GM19043 (cell line): ENCODE measurements at regions not wholly inside any gene's neighbourhood (a gene's known extent, or its start where the extent isn't known, plus 50 kb on each side); places are given as distances from the start of the nearest gene placed in this dataset.
A peak's percentile ranks its signal among the peaks of the same experiment; 100 is the strongest.

Experiments used
- ATAC-seq: cut with Tn5 transposase; IDR thresholded peaks from one replicate; pipeline ENCODE4 v1.9.1; 2021; ENCODE audit warnings: low read depth; ENCODE audit not compliant: unreplicated experiment

DNA sequence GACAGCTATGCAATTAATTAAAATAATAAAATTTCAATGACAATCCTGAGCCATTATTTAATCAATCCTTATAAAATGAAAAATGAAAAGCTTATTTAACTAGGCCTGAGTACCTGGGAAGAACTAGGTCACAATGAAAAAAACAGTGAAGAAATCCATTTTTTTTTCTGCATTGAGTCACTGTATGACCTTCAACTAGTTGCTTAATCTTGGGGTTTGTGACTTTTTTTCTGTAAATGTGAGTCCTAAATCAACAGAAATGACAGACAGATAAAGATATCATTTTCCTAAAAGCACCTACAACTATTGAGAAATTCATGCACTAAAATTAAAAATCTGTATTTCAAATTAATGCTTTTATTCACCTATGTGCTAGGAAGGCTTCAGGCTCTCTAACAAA lies 96.8 kb downstream of the TMEM26 start:
- no peak for ATAC-seq

DNA sequence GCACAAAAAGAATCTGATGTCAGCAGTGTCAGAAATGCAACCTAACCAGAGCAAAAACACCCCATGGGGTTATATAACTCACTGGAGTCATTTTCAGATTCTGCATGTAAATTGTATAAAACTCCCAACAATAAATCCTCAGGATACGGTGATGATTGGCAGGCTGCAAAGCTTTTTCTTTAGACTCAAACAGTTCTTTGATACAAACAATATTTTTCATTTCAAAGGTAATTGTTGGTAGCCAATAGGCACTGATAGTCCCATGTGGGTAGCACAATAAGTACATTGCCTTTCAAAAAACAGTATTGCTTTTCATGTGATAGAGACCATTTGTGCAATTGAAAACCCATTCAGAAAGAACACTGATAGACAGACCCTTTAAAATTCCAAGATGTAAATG lies 98.0 kb downstream of the TMEM26 start:
- no peak for ATAC-seq

DNA sequence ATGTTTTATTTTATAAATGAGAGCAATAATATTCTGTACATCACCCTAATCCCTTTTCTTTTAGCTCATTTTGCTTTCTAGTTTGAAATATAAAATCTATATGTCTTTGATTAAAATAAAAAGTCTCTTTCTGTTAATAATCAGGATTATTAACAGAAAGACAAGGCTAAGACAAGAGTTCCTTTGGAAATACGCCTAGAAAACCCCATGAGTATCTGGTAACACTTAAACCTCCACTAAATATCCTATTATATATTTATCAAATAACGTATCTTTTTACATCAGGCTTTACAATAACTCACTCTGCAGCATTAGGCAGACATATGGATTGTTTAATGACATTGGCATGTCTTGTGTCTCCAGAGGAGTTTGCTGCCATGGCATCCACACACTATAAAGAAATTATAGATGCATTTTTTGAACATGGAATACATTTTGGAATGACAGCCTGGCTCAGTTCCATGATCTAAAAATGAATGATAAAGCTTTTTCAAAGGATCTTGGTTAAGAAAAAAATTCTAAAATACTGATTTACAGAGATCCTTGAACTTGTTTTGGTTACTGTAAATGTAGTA lies 98.7 kb downstream of the TMEM26 start:
- ATAC-seq = no peak

DNA sequence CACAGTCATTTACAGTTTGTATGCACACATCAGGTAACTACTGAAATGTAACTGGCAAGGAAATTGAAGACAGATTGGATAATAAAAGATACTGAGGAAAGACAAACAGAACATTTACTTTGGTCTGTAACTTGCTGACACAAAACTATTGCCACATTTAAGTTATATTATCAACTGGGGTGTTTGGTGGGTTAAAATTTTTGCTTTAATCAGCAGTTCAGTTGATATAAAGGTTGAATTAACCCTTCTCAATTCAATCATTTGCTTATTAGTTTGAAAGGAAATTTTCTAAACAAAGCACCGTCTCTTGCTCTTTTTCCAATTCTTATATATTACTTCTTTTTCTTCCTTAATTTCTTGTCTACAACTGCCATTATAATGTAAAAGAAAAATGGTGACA lies 102.4 kb downstream of the TMEM26 start:
- ATAC-seq = no peak

DNA sequence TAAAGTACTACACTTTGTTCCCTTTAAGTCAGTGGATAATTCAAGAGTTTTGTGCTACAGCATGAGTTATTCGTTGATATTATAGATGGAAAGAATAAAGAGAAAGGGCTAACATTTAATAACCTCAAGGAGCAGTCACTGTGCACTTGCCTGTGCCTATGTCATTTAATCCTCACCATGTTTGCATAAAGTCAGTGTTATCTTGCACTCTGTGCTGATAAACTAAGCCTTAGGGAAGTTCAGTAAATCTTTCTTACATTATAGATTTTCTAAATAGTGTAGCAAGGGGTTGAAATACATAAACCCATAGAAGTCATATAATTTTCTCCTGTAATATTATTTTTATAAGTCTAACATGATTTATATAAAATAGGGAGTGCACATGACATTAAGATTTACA lies 103.1 kb downstream of the TMEM26 start:
- ATAC-seq = no peak

DNA sequence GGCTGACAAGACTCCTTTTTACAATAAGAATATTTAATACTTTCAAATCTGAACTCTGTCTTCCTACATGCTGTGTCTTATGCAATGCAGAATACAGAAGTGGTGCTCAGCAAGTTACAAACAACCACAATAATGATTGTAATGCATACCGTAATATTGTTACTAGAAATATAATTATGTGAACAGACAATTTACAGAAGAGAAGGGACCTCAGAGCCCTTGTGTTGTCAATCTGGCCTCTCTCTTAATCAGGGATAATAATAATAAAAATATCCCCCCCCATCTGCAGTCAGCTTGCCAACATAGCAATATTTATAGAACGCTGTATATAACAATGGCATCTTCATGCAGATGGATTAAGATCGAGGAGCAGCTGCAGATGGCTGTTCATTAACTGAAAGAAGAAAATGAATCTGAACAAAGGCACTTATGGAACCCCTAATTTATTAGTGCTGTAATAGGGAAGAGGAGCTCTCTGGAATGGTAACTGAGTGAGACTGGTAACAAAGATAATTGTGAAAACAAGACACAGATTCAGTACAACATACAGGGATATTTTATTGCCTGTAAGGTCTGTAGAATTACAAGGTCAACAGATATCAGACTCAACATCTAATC lies 106.3 kb downstream of the TMEM26 start:
- no peak for ATAC-seq

DNA sequence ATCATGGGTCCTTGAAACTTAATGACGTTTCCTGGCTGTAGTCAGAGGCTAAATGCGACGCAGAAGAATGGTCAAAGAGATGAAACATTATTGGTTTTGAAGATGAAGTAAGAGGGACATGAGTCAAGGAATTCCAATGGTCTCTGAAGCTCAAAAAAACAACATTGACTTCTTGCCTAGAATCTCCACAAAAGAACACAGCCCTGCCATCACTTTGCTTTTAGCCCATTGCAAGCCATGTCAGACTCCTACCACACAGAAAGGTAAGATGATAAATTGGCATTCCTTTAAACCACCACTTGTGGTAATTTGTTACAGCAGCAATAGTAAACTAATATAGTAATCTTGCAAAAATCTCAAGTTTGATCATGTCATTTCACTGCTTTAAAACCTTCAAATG lies 109.4 kb downstream of the TMEM26 start:
- no peak for ATAC-seq

DNA sequence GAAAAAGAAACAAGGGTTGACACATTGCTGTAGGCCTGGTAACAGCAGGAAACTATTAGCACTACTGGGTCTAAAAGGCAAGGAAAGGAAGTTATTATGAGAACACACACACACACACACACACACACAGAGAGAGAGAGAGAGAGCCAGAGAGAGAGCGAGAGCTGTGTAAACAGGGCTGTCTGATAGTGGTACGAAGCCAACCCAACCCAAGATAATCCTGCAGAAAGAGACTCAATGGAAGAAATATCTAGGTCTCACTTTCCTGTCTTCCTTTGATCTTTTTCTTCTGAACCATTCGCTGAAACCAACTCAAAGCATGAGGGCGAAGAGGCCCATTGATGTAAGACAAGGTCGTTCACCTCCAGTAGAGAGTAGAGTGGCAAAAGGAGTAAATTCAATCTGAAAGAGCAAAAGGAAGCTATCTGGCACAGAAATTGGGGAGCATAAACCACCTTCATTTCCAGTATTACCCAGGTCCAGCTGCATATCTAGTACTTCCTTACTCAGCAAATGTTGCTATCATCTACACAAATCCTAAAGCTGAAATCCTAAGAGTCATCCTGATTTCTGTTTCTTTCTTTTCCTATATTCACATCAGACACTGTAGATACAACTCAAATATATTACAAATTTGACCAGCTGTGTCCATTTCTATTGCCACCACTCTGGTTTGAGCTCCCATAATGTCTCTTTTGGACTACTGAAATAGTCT lies 110.2 kb downstream of the TMEM26 start:
- ATAC-seq = no peak

DNA sequence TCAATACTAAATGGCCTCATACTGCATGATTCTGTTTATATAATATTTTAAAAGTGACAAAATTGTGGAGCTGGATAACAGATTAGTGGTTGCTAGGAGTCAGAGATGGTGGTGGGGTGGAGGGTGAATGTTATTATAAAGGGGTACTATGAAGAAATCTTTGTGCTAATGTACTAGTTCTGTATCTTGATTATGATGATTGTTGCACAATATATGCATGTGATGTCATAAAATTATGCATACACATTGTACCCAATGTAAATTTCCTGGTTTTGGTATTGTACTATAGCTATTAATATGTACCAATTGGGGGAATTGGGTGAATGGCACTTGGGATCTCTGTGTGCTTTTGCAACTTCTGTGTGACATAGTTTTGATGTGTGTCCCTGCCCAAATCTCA lies 112.2 kb downstream of the TMEM26 start:
- ATAC-seq = no peak

DNA sequence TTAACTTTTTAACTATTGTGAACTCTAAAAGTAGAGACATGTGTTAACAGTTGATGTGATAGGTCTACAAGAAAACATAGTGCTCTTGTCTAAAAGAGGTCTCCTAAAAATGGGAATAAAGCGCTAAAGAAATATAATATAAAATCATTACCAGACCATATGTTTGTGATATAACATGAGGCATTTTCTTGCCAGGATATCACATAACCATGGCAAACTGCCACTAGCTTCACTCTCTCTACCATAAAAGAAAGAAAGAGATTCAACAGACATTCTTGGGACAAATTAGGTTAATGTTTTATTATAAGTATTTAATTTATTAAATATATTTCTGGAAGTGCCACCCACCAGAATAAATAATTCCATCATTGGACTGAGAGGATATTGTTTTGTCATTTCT lies 115.0 kb downstream of the TMEM26 start:
- ATAC-seq = no peak

DNA sequence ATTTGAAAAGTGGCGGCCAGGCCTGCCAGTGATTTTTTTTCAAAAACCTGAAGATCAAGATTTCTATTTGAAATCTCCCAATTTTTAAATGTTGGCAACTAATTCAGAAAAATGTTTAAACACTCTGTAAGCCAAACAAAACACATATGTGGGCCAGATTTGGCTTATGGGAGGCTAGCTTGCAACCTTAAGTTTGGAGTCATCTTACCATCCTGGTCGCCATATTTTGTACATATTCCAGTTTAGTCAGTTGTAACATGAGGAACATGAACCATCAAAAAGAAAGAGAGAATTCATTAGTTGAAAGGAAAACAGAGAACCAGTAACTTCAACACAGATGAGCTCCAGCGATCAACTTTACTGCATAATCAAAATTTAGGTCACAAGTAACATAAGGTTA lies 115.4 kb downstream of the TMEM26 start:
- ATAC-seq = no peak

DNA sequence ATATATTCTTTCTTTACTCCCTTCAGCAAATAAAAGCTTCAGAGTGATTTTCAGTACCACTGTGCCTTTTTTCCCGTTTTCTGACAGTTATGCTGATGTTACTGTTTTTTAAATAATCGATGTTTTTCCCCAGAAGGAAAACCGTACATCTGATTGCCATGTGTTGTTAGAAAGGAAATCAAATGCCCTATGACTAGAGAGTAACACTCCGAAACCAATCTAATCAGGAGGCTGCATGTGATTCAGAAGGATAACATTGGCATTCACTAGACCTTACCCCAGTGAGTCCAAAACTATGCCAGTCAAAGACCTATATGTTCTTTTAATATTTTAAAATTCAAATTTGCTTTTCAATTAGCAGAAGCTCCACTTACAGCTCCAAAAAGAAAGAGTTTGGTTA lies 116.3 kb downstream of the TMEM26 start:
- ATAC-seq = no peak

DNA sequence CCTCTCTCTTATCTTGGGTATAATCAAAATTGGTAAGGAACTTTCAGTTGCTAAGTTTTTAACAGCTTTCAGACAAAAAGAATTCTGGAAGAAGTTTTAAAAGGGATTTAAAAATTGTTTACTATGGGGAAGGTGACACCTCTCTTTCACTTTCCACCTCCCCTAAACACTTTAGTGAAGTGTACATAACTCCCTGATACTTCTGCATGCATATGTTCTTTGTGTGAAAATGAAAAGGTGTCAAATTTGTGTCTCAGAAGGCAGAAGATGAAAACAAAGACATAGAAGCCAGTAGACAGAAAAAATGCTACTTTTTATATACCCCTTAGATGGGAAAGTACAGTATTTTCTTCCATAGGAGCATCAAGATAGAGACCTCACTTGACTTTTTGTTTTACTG lies 117.8 kb downstream of the TMEM26 start:
- no peak for ATAC-seq

DNA sequence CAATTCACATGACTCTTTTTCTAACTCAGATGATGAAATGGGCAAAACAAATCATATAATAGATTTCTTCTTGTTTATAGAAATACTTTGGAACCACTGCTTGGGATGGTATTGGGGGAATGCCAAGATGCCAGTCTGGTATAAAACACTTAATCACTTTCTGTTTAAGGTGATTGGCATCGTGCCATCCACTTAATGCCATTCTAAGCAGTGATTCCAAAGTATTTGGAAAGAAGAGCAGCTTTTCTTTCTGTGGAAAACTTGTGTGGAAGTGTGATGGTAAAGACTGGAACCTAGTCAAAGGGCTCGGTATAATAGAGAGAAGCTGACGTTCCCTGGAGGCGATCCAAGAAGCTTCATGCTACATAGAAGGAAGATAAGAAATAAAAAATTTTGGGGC lies 120.6 kb downstream of the TMEM26 start:
- ATAC-seq = no peak

DNA sequence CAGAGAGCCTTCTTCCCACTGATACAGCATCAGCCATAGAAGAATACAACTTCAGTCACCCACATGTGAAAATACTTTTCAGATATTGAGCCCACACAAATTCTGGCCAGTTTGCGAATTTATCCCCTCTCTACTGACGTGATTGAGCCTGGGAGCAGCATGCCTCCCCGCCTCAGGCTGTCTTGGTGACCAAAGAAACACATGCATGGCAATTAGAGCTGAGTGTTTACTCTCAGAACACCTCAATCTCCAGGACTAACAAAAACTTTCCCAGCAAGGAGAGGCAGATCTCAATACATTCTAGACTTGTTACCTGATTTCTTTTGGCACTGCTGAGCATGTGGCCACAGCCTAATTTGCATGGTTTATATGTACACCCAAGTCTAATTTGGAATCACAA lies 122.5 kb downstream of the TMEM26 start:
- ATAC-seq = no peak

DNA sequence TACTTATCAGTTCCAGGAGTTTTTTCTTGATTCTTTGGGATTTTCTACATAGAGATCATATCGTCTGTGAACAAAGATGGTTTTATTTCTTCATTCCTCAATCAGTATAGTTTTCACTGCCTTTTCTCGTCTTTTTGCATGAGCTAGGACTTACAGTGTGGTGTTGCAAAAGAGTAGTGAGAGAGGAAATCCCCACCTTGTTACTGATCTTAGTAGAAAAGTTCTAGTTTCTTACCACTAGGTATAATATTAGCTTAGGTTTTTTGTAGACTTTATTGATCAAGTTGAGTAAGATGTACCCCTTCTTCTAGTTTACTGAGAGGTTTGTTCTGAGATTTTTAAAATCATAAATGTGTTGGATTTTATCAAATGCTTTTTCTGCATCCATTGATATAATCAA lies 123.3 kb downstream of the TMEM26 start:
- ATAC-seq = peak; percentile 81

DNA sequence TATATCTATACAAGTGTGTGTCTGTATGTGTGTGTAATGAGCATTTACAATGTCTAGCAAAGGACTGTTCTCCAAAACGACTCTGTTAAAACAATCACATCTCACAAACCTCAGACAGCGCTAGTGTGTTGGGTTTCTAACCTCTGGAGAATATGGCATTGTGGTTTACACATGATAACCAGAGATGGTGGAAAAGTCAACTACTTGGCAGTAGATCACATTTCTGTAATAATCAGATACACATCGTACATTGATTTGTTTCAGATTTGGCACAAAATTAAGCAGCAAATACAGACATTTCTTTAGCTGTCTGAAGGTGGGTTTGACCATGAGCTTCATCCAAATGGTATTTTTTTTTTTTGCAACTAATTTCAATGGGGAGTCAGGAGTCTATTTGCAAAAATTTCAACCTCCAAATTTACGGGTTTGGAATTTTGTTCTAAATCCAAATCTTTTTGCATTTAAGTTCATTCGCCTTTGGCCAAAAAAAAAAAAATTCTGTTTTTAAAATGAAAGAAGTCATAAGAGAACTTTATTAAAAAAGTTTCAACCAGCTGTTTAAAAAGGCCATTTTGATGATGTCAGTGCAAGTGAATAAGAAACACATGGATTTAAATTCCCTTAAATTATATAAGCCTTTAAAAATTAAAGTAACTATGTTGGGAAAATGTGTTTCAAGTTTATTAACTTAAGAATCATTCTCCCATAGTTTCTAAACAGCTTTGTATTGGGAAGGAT lies 127.8 kb downstream of the TMEM26 start:
- no peak for ATAC-seq

DNA sequence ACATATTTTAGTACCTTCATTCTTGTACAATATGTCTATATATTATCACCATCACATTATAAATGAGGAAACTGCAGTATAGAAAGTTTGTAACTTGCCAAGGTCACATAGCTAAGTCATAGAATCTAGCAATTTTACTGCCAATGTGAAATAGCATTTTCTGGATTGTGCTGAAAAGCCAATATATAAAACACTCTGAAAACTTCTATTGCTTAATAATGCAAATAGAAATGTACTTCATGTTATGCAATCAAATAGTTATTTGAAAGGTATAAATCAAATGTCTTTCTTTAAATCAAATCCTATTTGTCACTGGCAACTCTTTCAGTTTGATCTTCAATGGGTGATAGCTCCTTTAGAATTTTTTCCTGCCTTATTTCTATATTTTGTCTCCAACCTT lies 129.5 kb downstream of the TMEM26 start:
- ATAC-seq = no peak

DNA sequence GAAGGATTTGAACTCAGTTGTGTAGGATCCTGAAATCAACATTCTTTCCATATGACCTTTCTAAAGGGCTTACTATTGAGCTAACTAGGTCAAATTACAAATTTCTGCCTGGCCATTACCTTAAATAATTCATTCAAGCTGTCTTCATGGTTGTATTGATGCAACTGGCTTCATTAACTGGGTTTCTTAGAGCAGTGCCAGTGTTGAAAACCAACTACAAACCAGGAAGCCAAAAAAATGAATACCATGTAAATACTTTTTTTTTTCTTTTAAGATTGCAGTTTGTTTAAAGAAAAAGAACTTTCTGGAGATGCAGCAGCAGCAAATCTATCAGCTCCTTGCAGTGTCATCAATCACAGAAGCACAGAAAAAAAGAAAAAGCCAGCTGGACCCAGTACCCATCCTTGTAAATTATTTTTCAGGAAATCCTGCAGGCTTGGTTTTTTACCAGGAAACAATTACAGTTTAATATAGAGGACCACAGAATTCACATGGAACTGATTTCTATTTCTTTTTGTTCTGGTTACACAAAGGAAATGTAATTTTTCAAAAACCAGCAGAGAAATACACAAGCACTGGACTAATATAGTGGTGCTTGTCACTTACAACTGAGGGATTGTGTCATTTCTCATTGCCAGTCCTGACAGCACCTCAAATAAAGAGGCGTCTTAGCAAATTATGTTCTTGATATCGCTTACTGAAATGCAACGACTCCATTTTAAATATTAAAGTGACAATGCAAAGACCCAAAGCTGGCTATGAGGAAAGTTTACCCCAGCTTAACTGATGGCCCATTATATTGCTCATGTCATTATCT lies 131.9 kb downstream of the TMEM26 start:
- ATAC-seq = no peak

DNA sequence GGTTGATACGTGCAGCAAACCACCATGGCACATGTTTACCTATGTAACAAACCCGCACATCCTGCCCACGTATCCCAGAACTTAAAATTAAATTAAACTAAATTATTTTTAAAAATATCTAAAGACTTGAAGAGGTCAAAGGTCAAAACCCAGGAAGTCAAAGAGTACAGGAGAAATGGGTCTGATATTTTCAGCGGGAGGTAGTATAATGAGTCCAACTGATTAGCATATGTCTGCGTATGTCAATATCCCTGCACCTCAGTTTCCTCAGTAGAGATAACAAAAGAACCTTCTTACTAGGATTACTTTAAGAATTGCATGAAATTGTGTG lies 133.0 kb downstream of the TMEM26 start:
- no peak for ATAC-seq
